ENCODE measurements at regions not wholly inside any gene's neighbourhood (a gene's known extent, or its start where the extent isn't known, plus 50 kb on each side); places are given as distances from the start of the nearest gene placed in this dataset.

- H3K79me2 ChIP-seq (ENCODE audit: insufficient read depth, low read length): no peaks in the 10 kb centered on the region
- H3K36me3 ChIP-seq (ENCODE audit: insufficient read depth, low read length): no peaks in the 10 kb centered on the region
- H3K4me1 ChIP-seq (ENCODE audit: insufficient read depth, low read length, severe bottlenecking): no peaks in the 10 kb centered on the region
- no peaks in the 10 kb centered on the region for H3K9me3 ChIP-seq (ENCODE audit: low read length)
- TF ChIP-seq EZH2 (IDR thresholded peaks at IDR 0.05; ENCODE audit: borderline replicate concordance, low read length) (no peak), CTCF (IDR thresholded peaks at IDR 0.05; ENCODE audit: low read length) (no peak)
- no peaks in the 10 kb centered on the region for H3K9me2 ChIP-seq (ENCODE audit: low read depth, low read length)
- H2AFZ ChIP-seq (ENCODE audit: low read length): no peak overlapping the region
- H3K9ac ChIP-seq (ENCODE audit: low read length): no peak overlapping the region
- no peak overlapping the region for H3K27ac ChIP-seq (ENCODE audit: low read depth, low read length, poor library complexity, severe bottlenecking)
- H3K27me3 ChIP-seq (ENCODE audit: insufficient read depth, low read length): peaks cover 3% of the 10 kb centered on the region; the same call in 1 of the 2 replicates
- no peaks in the 10 kb centered on the region for H3F3A ChIP-seq (ENCODE audit: insufficient read depth, low read length)
- H3K4me3 ChIP-seq (ENCODE audit: low read depth, low read length, poor library complexity, severe bottlenecking): no peak overlapping the region
- H4K20me1 ChIP-seq (ENCODE audit: insufficient read depth, low read length): no peaks in the 10 kb centered on the region
- H3K4me2 ChIP-seq (ENCODE audit: low read length): no peak overlapping the region
These were observed 178.8 kb downstream of the PTPN20 start for GRCh38 chr10:47090042-47090441.

GRCh38 chr10:47090903-47091302 is 179.7 kb downstream of the PTPN20 start:
- Histone ChIP-seq H3K9me3 (ENCODE audit: low read length) (no peaks in the 10 kb centered on the region), H3K4me2 (ENCODE audit: low read length) (no peak overlapping the region), H3K79me2 (ENCODE audit: insufficient read depth, low read length) (no peaks in the 10 kb centered on the region), H3K9ac (ENCODE audit: low read length) (no peak overlapping the region), H4K20me1 (ENCODE audit: insufficient read depth, low read length) (no peaks in the 10 kb centered on the region), H3K27me3 (ENCODE audit: insufficient read depth, low read length) (no peaks in the 10 kb centered on the region; the same call in 1 of the 2 replicates), H2AFZ (ENCODE audit: low read length) (no peak overlapping the region), H3K27ac (ENCODE audit: low read depth, low read length, poor library complexity, severe bottlenecking) (no peak overlapping the region), H3F3A (ENCODE audit: insufficient read depth, low read length) (no peaks in the 10 kb centered on the region), H3K4me1 (ENCODE audit: insufficient read depth, low read length, severe bottlenecking) (no peaks in the 10 kb centered on the region), H3K36me3 (ENCODE audit: insufficient read depth, low read length) (no peaks in the 10 kb centered on the region), H3K9me2 (ENCODE audit: low read depth, low read length) (no peaks in the 10 kb centered on the region), H3K4me3 (ENCODE audit: low read depth, low read length, poor library complexity, severe bottlenecking) (no peak overlapping the region)
- no peak for TF ChIP-seq EZH2 (IDR thresholded peaks at IDR 0.05; ENCODE audit: borderline replicate concordance, low read length)
- TF ChIP-seq CTCF (IDR thresholded peaks at IDR 0.05; ENCODE audit: low read length): no peak

- no peak for TF ChIP-seq EZH2 (IDR thresholded peaks at IDR 0.05; ENCODE audit: borderline replicate concordance, low read length)
- TF ChIP-seq CTCF (IDR thresholded peaks at IDR 0.05; ENCODE audit: low read length): no peak
- no peak overlapping the region for H3K27ac ChIP-seq (ENCODE audit: low read depth, low read length, poor library complexity, severe bottlenecking)
- H3K4me3 ChIP-seq (ENCODE audit: low read depth, low read length, poor library complexity, severe bottlenecking): no peak overlapping the region
- H2AFZ ChIP-seq (ENCODE audit: low read length): no peak overlapping the region
- H3F3A ChIP-seq (ENCODE audit: insufficient read depth, low read length): no peaks in the 10 kb centered on the region
- H3K4me1 ChIP-seq (ENCODE audit: insufficient read depth, low read length, severe bottlenecking): no peaks in the 10 kb centered on the region
- no peak overlapping the region for H3K9ac ChIP-seq (ENCODE audit: low read length)
- no peaks in the 10 kb centered on the region for H3K36me3 ChIP-seq (ENCODE audit: insufficient read depth, low read length)
- no peaks in the 10 kb centered on the region for H4K20me1 ChIP-seq (ENCODE audit: insufficient read depth, low read length)
- H3K9me3 ChIP-seq (ENCODE audit: low read length): no peaks in the 10 kb centered on the region
- H3K27me3 ChIP-seq (ENCODE audit: insufficient read depth, low read length): no peaks in the 10 kb centered on the region; the same call in 1 of the 2 replicates
- H3K9me2 ChIP-seq (ENCODE audit: low read depth, low read length): no peaks in the 10 kb centered on the region
- no peaks in the 10 kb centered on the region for H3K79me2 ChIP-seq (ENCODE audit: insufficient read depth, low read length)
- H3K4me2 ChIP-seq (ENCODE audit: low read length): no peak overlapping the region
These were observed 180.2 kb downstream of the PTPN20 start for GRCh38 chr10:47091421-47091820.
